HG03354 (cell line): ENCODE measurements at regions not wholly inside any gene's neighbourhood (a gene's known extent, or its start where the extent isn't known, plus 50 kb on each side); places are given as distances from the start of the nearest gene placed in this dataset.

Experiments
- ATAC-seq: cut with Tn5 transposase; IDR thresholded peaks from one replicate; pipeline ENCODE4 v1.9.1; 2021; ENCODE audit warnings: mild to moderate bottlenecking; ENCODE audit not compliant: unreplicated experiment, poor library complexity, severe bottlenecking

DNA sequence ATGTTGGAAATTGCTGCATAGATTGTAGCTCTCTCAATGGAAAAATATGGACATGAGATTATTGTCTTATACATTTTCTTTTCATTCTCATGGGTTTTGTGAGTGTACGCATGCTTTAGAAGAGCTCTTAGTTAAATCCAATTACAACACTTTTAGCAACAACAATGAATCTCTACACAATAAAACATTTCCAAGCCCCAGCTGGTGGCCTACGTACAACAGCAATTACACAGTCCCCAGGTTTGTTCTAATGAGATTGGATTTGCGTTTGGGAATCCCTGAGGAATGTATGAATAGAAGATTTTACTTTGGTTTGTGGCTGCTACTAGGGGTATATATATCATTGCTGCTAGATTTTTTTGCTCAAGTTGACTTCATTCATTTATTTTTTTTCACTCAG lies 98.6 kb downstream of the FHDC1 start:
- ATAC-seq, result no peak

DNA sequence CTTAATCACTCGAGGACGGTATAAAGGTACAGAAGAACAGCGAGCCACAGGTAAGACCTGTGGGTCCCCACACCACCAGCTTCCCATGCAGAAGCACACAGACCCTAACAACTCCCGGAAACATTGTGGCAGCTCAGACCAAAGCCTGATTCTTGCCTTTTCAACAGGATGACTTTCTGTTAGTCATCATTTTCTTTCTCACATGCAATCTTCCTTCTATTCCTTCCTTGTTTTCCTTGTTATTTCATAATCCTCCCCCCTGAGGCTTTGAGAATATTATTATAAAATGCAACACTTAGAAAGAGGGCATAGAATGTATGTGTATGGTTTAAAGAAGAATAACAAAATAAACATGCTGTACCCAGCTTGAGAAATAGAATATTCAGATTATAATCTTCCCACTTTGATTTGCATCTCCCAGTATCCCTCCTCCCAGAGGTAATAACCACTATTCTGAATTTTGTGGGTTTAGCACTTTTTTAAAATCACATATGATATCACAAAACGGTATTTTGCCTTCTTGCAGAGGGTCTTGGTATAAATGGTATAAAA lies 100.9 kb downstream of the FHDC1 start:
- ATAC-seq, result no peak

DNA sequence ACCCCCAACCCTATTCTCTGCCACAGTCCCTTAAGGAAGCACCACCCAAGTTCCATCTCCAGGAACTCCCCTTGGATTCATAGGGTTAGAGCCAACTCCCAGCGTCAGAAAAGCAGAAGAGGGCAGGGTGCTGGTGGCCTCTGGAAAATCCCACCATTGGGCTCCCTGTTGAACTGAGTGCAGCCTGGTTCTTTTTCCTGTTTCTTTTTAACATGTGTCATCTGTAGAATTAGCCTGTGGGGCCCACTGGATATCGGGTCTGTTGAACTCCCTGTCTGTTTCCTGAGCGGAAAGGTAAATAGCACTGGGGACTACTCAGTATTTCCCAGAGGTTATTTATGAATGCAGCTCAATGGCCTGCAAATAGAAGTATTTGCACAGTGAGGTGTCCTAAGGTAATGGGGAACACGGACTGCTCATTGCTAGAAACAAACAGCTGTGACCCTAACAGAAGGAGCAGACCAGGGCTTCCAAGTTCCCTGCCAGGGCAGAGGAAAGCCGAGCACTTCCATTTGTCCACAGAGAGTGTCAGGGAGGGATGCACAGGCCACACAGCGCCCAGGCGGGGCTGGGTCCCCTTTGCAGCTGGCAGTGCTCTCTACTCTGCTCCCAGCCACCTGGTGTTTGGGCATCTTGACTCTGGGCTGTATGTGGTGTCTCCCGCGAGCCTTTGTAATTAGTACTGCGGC lies 102.6 kb downstream of the FHDC1 start:
- ATAC-seq, result no peak

DNA sequence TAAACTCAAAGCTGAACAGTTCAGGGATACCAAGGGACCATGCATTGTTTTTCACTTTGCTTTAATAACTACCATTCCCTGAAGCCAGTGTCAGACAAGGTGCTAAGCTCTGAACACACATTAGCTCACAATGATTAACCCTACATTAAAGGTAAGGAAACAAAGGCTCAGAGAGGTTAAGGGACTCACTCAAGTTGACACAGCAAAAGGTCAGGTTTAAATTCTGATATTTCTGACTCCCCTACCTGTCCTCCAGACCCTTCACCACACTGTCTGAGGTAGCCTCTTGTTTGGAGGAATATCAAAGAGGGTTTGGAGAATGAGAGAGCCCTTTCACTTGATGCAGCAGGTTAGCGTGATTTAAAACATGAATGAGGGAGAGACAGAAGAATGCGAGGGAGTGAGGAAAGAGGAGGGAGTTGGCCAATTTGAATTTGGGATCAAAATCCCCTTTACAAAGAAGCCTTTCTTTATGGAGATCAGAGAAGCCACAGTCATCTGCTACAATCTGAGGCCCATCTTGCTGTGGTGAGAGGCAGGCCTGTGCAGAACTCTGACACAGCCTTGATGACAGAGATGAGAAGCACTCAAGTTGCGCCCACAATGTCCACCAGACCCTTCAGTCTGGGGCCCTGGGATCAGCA lies 103.5 kb downstream of the FHDC1 start:
- no peak for ATAC-seq

DNA sequence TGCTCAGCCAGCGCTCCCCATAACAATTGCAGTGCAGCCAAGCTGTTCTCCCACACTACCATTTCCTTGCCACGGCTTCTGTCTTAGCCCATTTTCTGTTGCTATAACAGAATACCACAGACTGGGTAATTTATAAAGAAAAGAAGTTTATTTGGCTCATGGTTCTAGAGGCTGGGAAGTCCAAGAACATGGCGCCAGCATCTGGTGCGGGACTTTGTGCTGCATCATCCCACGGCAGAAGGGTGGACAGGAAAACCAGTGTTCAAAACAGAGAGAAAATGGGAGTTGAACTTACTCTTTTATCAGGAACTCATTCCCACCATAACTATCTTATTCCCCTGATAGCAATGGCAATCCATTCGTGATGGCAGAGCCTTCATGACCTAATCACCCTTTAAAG lies 104.6 kb downstream of the FHDC1 start:
- ATAC-seq, result no peak

DNA sequence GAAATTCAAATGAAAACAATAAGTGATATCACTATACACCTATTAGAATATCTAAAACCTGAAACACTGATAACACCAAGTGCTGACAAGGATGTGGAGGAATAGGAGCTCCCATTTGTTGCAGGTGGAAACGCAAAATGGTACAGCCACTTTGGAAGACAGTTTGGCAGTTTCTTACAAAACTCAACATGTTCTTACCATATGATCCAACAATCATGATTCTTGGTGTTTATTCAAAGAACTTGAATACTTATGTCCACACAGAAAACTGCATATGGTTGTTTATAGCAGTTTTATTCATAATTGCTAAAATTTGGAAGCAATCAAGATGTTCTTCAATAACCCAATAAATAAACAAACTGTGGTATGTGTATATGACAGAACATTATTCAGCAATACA lies 107.9 kb downstream of the FHDC1 start:
- ATAC-seq, result no peak

DNA sequence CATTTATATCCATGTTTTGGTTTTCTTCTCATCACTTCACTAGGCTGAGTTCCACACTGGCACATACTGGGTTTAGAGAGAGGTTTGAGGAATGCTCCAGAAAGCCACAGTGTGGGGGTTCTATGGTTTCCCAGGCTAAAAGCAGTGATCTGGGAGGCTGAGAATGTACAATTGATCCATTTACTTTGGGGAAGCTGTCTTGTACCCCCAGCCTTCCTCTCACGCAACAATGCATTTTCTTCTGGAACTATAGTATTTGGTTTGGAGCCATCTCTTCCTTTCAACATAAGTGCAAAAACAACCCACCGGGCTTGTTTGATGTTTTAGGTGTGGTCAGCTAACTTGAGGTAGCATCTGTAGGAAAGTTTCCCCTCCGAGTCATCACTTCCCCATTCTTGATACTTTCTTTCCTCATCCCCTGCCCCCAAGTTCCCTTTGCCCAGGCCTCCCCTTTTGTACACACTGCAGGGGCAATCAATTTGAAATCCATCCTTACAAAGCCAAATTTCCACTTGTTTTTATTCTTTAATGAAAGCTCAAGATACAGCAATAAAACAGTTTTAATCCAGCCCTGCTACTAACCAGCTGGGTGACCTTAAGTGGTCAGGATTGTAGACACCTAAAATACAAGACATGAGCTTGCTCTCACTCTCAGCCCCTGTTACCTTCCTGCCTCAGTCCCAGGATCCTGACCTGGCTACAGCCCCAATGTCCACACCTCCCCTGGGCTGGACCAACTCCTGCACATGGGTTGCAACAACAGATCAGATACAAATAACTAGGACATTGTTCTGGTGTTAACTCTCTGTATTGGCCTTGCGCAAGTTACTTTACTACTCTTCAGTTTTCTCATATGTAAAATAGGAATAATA lies 109.2 kb downstream of the FHDC1 start:
- ATAC-seq, result peak; percentile 51

DNA sequence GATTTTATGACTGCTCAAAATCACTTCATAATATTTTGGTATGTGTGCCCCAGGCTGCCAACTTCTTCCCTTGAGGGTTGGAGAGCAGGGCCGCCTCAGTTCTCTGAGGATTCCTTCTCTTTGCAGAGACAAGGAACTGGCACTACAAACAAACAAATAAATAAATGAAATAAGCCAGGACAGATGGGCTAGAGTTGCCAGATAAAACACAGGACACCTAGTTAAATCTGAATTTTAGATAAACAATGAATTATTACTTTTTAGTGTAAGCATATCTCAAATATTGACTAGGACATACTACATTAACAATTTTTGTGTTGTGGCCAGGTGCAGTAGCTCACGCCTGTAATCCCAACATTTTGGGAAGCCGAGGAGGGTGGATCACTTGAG lies 122.5 kb downstream of the FHDC1 start:
- ATAC-seq, result no peak

DNA sequence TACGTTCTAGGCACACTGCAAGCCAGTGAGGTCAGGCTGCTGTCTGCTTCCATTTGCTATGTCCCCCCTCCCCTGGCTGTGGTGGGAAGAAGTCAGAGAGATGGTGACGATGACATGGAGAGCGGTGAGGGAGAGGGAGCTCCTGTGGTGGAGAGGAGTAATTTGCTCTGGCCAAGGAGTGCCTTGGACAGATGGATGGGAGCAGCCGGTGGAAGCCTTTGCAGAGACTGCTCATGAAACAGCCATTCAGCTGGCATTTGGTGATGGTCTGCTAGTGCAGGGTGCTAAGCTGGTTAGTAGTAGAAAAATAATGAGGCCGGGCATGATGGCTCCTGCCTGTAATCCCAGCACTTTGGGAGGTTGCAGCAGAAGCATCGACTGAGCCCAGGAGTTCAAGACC lies 124.1 kb downstream of the FHDC1 start:
- no peak for ATAC-seq

DNA sequence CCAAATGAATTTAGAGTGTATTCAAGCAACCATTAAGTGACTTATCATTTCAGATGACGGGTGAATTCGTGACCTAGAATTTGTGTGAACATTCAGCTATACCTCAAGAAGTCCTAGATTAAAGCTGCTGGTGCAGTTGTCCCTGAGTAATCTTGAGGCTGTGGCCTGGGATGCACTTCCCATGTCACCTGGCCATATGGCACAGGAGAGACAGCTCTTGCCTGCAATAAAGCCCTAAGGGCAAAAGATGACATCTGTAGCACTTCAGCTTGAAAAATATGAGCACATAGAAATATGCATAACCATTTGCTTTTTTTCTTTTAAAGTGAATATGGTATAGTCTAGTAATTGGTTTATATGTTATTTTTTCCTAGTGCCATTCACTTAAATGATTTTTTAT lies 125.8 kb downstream of the FHDC1 start:
- ATAC-seq, result no peak

DNA sequence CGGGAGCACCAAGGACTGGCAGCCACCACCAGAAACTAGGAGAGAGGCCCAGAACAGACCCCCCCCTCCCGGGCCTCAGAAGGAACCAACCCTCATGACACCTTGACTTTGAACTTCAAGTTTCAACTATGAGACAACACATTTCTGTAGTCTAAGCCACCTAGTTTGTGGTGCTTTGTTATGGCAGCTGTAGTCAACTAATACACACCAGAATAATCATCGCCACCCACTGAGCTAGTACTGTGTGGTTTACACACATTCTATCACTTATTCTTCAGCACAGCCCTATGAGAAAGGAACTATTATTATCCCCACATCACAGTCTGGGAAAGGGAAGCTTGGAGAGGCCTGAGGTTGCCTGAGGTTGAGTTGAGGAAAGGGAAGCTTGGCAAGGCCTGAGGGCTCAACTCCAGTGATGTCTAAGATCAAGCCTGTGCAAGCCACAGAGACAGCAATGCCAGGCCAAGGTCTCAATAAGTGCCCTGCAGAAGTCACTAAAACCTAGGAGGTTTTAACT lies 126.6 kb downstream of the FHDC1 start:
- ATAC-seq, result no peak

DNA sequence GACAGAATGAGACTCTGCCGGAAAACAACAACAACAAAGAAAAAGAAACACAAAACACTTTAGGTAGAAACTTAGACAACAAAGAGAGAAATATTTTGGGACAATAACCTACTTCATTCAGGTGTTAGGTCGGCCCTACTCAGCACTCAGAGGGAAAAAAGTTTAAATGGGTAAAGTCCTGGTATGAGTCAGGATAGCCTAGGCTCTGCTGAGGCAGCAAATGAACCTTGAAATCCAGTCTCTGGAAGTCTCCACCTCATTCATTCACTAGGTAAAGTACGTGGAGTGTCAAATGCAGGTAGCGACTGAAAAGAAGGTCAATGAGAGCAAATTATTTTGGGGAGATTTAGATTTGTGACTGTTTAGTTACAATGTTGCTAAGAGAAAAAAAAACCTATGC lies 127.4 kb downstream of the FHDC1 start:
- ATAC-seq, result no peak

DNA sequence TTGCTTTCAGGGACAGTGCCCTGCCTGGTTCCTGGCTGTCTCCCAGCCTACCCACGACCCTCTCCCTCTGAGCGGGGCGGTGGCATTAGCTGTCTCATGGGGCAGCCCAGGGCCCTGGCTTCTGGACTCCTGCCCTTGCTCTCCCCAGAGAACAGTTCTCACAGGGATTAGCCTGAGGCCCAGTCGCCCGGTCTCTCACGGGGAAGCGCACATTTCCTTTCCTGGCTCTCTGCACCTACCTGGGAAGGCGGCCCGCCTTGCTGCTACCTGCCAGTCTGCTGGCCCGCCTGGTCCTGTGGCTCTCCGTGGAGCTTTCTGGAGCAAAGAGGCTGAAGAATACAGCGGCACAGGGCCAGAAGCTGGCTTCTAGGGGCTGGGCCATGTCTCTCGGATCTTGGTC lies 128.4 kb downstream of the FHDC1 start:
- no peak for ATAC-seq

DNA sequence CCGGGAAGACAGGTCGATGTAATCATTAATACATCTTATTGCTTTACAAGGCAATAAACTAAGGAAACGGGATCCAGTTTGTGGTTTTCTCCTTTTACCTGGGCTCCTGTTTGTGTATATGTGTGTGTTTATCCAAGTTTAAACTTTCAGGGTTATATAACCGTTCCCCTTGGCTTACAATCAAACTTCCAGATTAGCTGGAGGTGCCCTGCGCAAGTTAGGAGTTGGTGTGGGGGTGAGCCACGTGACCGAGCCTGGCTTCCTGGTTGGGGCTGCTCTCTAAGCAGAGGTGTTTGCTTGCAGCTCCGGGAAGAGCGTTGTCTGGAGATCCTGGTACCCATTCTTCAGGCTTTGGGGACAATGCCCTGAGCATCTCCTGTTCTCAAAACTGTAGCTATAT lies 129.2 kb downstream of the FHDC1 start:
- no peak for ATAC-seq

DNA sequence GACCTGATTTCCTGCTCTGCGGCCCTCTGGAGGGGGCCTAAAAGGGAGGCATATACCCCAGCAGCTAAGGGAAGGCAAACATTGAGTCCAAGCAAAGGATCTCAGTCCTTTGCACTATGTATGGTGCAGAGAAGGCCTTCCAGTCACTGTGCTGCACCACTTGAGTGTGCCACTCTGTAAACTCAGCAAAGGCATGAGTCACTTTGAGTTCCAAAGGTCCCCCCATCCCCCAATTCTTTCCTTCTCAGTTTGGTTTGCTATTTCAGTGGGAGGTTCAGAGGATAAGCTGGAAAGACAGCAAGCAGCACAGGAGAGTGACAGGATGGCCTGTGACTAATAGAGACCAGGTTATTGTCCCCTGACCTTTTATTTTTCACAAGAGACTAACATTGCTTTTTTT lies 131.3 kb downstream of the FHDC1 start:
- ATAC-seq, result no peak

DNA sequence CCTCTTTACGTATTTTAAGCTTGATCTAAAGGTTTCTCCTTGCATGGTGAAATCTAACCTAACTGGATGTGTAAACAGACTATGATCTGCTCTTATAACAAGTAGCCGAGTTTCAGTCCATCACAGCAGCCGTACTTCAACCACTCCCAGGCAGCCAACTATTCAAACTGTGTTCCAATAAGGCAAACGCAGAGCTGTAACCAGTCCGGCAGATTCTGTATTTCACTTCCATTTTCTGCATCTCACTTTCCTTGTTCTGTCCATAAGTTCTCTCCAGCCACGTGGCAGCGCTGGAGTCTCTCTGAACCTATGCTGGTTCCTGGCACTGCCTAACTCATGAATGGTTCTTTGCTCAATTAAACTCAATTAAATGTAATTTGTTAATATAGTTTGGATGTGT lies 132.6 kb downstream of the FHDC1 start:
- ATAC-seq, result no peak

DNA sequence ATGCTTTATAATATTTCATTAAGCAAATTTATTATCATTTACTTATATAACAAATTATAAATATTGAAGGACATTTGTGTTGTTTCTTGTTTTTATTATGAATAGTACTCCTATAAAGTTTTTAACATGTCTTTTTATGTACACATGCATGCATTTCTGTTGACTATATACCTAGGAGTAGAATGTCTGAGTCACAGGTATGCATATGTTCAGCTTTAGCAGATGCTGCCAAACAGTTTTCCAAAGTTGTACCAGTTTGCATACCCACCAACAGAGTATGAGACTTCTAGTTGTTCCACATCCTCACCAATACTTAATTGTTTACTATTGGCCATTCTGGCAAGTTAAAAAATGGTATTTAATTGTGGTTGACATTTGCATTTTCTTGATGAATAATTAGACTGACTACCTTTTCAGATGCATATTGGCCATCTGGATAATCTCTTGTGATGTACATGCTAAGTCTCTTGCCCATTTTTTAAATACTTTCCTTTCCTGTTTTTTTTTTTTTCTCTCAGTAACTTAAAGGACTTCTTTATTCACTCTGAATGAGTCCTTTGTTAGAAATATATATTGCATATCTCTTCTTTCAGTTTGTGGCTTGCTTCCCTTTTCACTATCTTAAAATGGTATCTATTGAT lies 132.2 kb upstream of the TRIM2 start:
- ATAC-seq, result no peak

DNA sequence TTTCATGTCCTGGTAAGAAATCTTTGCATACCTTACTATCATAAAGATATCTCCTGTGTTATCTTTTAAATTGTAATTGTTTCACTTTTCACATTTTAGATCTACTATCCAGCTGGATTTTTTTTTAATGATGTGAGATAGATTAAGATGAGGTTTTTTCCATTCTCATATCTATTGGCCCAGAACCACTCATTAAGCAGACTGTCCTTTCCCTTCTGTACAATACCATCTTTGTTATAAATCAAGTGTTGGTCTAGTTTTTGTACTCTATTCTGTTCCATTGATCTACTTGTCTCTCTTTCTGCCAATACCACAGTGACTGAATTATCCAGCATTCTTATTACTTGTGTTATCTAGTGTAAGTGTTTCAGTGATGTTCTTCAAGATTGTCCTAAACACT lies 131.6 kb upstream of the TRIM2 start:
- ATAC-seq, result no peak

DNA sequence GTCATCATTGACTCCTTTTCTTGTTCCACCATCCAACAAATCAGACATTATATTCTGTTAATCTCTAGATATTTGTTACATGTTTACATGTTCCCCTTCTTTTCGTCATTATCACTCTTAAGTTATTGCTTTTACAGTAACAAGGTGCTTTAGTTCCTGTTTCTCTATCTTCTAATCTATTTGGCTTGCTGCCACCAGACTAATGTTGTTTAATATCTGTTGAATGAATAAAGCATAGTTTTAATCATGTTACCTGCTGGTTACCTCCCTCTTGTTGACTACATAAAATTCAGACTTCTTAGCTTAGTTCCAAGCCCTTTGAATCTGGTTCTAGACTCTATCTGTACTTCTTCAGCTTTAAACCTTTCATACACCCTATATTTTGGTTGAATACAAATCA lies 129.8 kb upstream of the TRIM2 start:
- ATAC-seq, result no peak
